NT2/D1 (cell line): ENCODE measurements at regions not wholly inside any gene's neighbourhood (a gene's known extent, or its start where the extent isn't known, plus 50 kb on each side); places are given as distances from the start of the nearest gene placed in this dataset.

Experiments
- SUZ12 ChIP-seq: IDR thresholded peaks from 2 replicates; pipeline ENCODE4 v1.6.1; 2011; ENCODE audit not compliant: insufficient read length, insufficient read depth; ENCODE audit errors: extremely low read depth
- YY1 ChIP-seq: IDR thresholded peaks from 2 replicates; pipeline ENCODE4 v1.6.1; 2011; ENCODE audit not compliant: insufficient read length, insufficient read depth
- ZNF274 ChIP-seq: IDR thresholded peaks from 2 replicates; pipeline ENCODE4 v1.6.1; 2011; ENCODE audit warnings: mild to moderate bottlenecking, low read depth, low read length

DNA sequence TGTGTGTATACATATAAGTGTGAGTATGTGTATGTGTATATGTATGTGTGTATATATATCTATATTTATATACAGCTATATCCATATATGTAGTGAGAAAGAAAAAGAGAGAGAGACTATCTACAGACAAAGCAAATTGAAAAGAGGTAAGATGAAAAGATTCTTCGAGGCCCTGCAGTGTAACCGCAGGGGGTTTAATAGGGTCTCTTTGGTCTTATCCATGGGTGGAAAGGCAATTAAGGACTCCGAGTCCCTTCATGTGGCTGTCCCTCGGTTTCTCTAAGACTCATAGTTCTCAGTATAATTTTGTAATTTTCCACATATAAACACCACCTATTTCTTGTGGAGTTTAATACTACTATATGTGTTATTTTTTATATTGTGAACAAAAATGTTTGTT is 50.6 kb upstream of the JAZF1 start:
- TF ChIP-seq YY1 (no peak), ZNF274 (no peak), SUZ12 (no peak)
